OCI-LY7 (cell line): ENCODE measurements at regions not wholly inside any gene's neighbourhood (a gene's known extent, or its start where the extent isn't known, plus 50 kb on each side); places are given as distances from the start of the nearest gene placed in this dataset.

Experiments used
- CTCF ChIP-seq: fragments of 200-600 bp; sonication (generic); conservative IDR thresholded peaks from 2 replicates; pipeline ENCODE4 v1.5.1; 2014; ENCODE audit warnings: mild to moderate bottlenecking, antibody characterized with exemption, low read length, moderate library complexity, mixed read lengths
- EZH2phosphoT487 ChIP-seq: fragments of 200-600 bp; sonication (generic); IDR thresholded peaks from 2 replicates; pipeline ENCODE4 v1.6.1; 2018; ENCODE audit warnings: low read depth, borderline replicate concordance, mild to moderate bottlenecking, mixed run types, antibody characterized with exemption, low read length, moderate library complexity, mixed read lengths

- TF ChIP-seq CTCF (no peak), EZH2phosphoT487 (no peak)
These were observed 61.6 kb downstream of the CCR1 start for GRCh38 chr3:46146548-46146947.
